ENCODE measurements at regions not wholly inside any gene's neighbourhood (a gene's known extent, or its start where the extent isn't known, plus 50 kb on each side); places are given as distances from the start of the nearest gene placed in this dataset.

DNA sequence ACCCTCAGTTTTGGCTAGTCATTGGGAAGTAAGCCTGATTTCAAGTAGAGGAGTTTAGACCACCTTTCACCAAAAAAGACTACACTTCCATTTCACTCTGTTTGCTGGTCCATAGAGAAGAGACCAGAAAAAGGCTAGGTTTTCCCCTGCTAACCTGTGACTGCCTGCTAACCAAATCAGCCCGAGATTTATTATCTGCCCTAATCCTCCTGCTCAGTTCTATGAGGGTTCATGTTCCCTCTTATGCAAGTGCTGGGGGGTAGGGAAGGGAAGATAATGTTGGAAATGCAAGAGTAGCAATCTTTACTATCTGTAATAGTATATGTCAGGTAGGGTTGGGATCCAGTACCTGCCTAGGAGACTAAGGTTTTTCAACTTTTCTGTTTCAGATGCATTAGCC is 51.6 kb upstream of the CCNG1 start:
- TF ChIP-seq, protein P1, sequence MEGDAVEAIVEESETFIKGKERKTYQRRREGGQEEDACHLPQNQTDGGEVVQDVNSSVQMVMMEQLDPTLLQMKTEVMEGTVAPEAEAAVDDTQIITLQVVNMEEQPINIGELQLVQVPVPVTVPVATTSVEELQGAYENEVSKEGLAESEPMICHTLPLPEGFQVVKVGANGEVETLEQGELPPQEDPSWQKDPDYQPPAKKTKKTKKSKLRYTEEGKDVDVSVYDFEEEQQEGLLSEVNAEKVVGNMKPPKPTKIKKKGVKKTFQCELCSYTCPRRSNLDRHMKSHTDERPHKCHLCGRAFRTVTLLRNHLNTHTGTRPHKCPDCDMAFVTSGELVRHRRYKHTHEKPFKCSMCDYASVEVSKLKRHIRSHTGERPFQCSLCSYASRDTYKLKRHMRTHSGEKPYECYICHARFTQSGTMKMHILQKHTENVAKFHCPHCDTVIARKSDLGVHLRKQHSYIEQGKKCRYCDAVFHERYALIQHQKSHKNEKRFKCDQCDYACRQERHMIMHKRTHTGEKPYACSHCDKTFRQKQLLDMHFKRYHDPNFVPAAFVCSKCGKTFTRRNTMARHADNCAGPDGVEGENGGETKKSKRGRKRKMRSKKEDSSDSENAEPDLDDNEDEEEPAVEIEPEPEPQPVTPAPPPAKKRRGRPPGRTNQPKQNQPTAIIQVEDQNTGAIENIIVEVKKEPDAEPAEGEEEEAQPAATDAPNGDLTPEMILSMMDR (IDR thresholded peaks at IDR 0.05), result no peak
- TF ChIP-seq POLR2AphosphoS5 (IDR thresholded peaks at IDR 0.05), result no peak
- no peak for TF ChIP-seq POLR2A (IDR thresholded peaks at IDR 0.05; ENCODE audit: low read depth)
- TF ChIP-seq EP300 (IDR thresholded peaks at IDR 0.05), result no peak
